ENCODE measurements at regions not wholly inside any gene's neighbourhood (a gene's known extent, or its start where the extent isn't known, plus 50 kb on each side); places are given as distances from the start of the nearest gene placed in this dataset.

GRCh38 chr20:10783707-10784553 lies 110.1 kb upstream of the JAG1 start:
- TF ChIP-seq, protein P1, sequence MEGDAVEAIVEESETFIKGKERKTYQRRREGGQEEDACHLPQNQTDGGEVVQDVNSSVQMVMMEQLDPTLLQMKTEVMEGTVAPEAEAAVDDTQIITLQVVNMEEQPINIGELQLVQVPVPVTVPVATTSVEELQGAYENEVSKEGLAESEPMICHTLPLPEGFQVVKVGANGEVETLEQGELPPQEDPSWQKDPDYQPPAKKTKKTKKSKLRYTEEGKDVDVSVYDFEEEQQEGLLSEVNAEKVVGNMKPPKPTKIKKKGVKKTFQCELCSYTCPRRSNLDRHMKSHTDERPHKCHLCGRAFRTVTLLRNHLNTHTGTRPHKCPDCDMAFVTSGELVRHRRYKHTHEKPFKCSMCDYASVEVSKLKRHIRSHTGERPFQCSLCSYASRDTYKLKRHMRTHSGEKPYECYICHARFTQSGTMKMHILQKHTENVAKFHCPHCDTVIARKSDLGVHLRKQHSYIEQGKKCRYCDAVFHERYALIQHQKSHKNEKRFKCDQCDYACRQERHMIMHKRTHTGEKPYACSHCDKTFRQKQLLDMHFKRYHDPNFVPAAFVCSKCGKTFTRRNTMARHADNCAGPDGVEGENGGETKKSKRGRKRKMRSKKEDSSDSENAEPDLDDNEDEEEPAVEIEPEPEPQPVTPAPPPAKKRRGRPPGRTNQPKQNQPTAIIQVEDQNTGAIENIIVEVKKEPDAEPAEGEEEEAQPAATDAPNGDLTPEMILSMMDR (conservative IDR thresholded peaks at IDR 0.05) = no peak
- no peak for TF ChIP-seq EZH2 (IDR thresholded peaks at IDR 0.05; ENCODE audit: low read depth)
